Lower leg skin (tissue), 4 donors: ENCODE measurements at regions not wholly inside any gene's neighbourhood (a gene's known extent, or its start where the extent isn't known, plus 50 kb on each side); places are given as distances from the start of the nearest gene placed in this dataset.

ENCODE experiments used
- DNase-seq, 2 donors: peaks; one replicate each; pipeline ENCODE4 v3.0.0-alpha.2; 2019; ENCODE audit warnings: low spot score in 2 of 2
- H3K4me3 ChIP-seq: fragments of 200-600 bp; sonication (generic); 2 replicates; pipeline ENCODE4 v1.5.1; 2017; ENCODE audit warnings: mild to moderate bottlenecking, low read depth; ENCODE audit not compliant: poor library complexity, severe bottlenecking
- POLR2A ChIP-seq, 2 donors: fragments of 450-650 bp; IDR thresholded peaks; one replicate each; pipeline ENCODE4 v1.6.1; 2016 to 2017; ENCODE audit warnings: antibody characterized with exemption in 2 of 2, mild to moderate bottlenecking in 1 of 2, moderate library complexity in 1 of 2
- WGBS, 2 donors: methylation state at CpG; one replicate each; pipeline ENCODE4 v1.1.5; 2018; 5-methylcytosine and 5-hydroxymethylcytosine counted together
- intact Hi-C: fragments of 100-400 bp; cut with DNase I; formaldehyde crosslinking; loops from one replicate; pipeline ENCODE4 v1.15.0; 2023; ENCODE audit warnings: low total_unique reads
- TF ChIP-seq, protein P1 (sequence below), 3 donors: fragments of 450-650 bp; IDR thresholded peaks; one replicate each; pipeline ENCODE4 v1.5.1; 2016; ENCODE audit warnings: antibody characterized with exemption in 3 of 3, mild to moderate bottlenecking in 3 of 3, moderate library complexity in 2 of 3

DNA sequence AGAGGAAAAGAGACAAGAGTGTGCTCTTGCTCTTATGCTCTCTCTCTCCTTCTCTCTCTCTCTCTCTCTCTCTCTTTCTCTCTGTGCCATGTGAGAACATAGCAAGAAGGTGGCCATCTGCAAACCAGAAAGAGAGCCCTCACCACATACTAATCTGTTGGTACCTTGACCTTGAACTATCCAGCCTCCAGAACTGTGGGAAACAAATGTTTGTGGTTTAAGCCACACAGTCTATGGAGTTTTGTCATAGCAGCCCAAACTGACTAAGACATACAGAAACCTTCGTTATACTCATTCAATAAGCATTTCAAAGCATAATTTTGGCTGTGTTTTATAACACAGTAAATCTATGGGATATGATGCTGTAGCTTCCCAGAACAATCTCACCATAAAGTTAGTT lies 56.4 kb upstream of the PLPP4 start:
- TF ChIP-seq, protein P1, sequence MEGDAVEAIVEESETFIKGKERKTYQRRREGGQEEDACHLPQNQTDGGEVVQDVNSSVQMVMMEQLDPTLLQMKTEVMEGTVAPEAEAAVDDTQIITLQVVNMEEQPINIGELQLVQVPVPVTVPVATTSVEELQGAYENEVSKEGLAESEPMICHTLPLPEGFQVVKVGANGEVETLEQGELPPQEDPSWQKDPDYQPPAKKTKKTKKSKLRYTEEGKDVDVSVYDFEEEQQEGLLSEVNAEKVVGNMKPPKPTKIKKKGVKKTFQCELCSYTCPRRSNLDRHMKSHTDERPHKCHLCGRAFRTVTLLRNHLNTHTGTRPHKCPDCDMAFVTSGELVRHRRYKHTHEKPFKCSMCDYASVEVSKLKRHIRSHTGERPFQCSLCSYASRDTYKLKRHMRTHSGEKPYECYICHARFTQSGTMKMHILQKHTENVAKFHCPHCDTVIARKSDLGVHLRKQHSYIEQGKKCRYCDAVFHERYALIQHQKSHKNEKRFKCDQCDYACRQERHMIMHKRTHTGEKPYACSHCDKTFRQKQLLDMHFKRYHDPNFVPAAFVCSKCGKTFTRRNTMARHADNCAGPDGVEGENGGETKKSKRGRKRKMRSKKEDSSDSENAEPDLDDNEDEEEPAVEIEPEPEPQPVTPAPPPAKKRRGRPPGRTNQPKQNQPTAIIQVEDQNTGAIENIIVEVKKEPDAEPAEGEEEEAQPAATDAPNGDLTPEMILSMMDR (IDR thresholded peaks at IDR 0.05): no peak
- no peak for TF ChIP-seq POLR2A (IDR thresholded peaks at IDR 0.05)
- no peak for DNase-seq
- intact Hi-C loops: no loop called here
- 88 to 93% methylated on average over 1 of the region's 1 CpG for WGBS, 2 donors
- no peak overlapping the region for H3K4me3 ChIP-seq

DNA sequence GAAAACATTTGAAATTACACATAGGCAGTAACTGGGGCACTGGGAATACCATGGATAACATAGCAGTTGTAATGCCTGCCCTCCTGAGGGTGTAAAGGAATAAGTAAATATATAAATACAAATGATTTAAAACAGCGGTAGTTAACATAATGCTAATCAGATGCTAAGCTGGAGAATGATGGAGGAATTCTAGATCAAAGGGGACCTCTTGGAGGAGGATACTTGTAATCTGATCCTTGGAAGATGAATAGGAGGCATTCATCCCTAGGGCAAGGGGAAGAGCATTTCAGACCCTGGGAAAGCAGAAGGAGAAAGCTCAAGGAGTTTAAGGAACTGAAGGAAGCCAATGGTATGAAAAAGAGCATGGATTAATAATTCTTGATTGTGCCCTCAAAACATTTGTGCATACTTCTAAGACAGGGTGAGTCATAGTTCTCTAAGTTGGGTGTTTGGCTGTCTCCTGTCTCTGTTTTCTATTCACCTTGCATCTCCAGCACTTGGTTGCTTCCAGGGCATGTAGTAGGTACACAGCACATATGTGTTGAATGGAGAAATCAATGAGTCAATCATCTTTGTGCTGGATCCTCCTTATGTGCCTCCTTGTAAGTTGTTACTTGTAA lies 54.8 kb upstream of the PLPP4 start:
- intact Hi-C loops: no loop called here
- DNase-seq: no peak
- H3K4me3 ChIP-seq: no peak overlapping the region
- TF ChIP-seq, protein P1 (IDR thresholded peaks at IDR 0.05): no peak
- TF ChIP-seq POLR2A (IDR thresholded peaks at IDR 0.05): no peak
- WGBS, 2 donors: 71 to 78% methylated on average over 1 of the region's 1 CpG

DNA sequence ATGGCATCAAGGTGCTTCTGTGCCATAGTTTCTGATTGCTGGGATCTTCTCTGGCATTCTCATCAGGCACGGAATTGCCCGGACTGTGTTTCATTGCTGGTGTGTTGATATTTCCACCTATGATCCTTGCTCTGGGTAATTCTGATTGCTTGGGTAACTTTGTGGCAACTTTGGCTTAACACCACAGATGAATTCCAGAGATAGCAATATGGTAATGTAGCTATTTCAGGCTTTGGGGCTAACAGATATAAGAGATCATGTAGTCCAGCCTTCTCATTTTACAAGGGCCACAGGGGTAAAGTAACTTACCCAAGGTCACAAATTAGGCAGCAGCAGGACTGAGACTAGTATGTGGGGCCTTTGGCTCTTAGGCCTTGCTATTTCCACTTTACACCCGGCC lies 53.9 kb upstream of the PLPP4 start:
- intact Hi-C loops: no loop called here
- no peak for TF ChIP-seq POLR2A (IDR thresholded peaks at IDR 0.05)
- TF ChIP-seq, protein P1 (IDR thresholded peaks at IDR 0.05): no peak
- 63 to 69% methylated on average over 3 of the region's 3 CpGs for WGBS, 2 donors
- no peak for DNase-seq
- no peak overlapping the region for H3K4me3 ChIP-seq

DNA sequence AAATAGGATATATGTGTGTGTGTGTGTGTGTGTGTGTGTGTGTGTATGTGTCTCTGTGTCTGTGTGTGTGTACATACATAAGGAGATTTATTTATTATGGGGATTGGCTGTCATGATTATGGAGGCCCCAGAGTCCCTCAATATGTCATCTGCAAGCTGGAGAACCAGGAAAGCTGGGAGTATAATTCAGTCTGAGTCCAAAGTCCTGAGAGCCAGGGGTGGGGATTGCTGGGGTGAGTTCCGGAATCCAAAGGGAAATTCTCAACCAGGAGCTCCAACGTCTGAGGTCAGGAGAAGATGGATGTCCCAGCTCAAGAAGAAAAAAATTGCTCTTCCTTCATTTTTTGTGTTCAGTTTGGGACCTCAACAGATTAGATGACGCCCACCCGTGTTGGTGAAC lies 50.7 kb upstream of the PLPP4 start:
- DNase-seq: no peak
- 90 to 97% methylated on average over 4 of the region's 4 CpGs for WGBS, 2 donors
- no peak for TF ChIP-seq POLR2A (IDR thresholded peaks at IDR 0.05)
- TF ChIP-seq, protein P1 (IDR thresholded peaks at IDR 0.05): no peak
- intact Hi-C loops: no loop called here
- H3K4me3 ChIP-seq: no peak overlapping the region
